Stimulated activated CD8-positive, alpha-beta memory T cell treated with anti-CD3 and anti-CD28 coated beads, Interleukin-4, amount 100 ng/mL, for 48 hours (primary cell): ENCODE measurements at regions not wholly inside any gene's neighbourhood (a gene's known extent, or its start where the extent isn't known, plus 50 kb on each side); places are given as distances from the start of the nearest gene placed in this dataset.

Experiments used
- DNase-seq: peaks from one replicate; pipeline ENCODE4 v3.0.0-alpha.2; 2020

DNA sequence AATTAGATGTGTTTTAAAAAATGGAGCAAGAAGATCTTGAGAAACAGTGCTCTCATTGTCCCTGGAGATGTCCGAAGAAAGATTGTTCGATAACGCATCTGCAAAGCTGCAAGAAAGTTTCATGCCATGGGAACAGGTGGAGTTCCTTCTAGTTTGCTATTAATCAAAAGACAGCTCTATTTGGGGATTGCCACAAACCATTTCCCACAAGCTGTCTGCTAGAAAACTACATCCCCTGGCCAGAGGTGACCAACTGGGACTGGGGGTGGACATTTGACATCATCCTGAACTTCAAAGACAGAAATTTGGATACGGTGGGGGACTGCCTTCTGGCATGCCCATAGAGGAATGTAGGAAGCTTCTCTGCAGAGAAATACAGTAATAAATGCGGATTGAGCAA lies 50.8 kb upstream of the OSMR start:
- DNase-seq: no peak

DNA sequence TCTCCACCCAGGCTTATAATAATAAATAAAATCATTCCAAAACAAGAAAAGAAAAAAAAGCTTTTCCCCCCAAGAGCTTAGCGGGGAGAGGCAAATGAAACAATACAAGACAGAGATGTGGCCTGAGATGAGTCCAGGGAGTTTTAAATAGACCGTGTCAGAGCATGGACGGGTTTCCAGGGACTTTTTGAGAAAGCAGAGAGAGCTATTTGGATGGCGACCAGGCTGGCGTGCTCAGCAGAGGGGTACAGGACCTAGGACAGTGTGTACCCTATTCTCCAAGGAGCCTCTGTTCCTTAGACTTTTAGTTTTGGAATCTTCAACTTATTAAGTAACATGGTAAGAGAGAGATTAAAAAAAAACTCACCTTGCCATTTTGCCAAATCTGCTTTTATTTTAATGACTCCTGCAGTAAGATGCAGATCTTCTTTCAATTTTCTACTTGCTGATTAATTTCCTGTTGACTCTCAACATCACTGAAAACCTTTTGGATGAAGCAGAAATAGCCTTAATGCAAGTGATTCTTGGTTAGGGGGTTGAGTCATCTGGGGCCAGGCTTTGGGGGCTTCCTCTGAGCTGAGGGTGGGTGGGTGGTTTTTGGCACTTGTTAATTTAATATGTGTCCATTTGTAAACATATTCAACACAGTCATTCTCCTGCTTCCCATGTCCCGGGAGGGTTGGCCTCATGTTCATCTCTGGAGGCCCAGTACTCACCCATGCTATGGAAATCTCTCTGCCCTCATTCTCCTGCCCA lies 49.6 kb upstream of the OSMR start:
- DNase-seq: no peak
